PC-9 (cell line): ENCODE measurements at regions not wholly inside any gene's neighbourhood (a gene's known extent, or its start where the extent isn't known, plus 50 kb on each side); places are given as distances from the start of the nearest gene placed in this dataset.

Source experiments
- BruUV-seq: library from RNA; stranded (reverse); fragments of 400-500 nt; replicated peaks from 2 replicates; lab custom pipeline; 2021; lab: Mats Ljungman, UMichigan
- CTCF ChIA-PET: fragments of 300-600 bp; sonication (Branson Sonifier 250); formaldehyde crosslinking; loops from one replicate; lab custom pipeline; 2022; ENCODE audit warnings: antibody characterized with exemption; lab: Charles Lee
- POLR2A ChIA-PET: fragments of 300-600 bp; sonication (Branson Sonifier 250); formaldehyde crosslinking; loops from one replicate; lab custom pipeline; 2022; ENCODE audit warnings: antibody characterized with exemption; ENCODE audit not compliant: unreplicated experiment; lab: Charles Lee
- DNase-seq, 2 experiments: peaks; one replicate each; pipeline versions ENCODE4 v3.0.0 to v3.0.0-alpha.2; 2015 to 2022; ENCODE audit warnings: mixed read lengths in 1 of 2
- H2AFZ ChIP-seq: fragments of 200-600 bp; sonication (generic); 2 replicates; pipeline ENCODE4 v1.8.1; 2017; ENCODE audit warnings: antibody characterized with exemption
- H3F3A ChIP-seq: fragments of 200-600 bp; sonication (generic); 2 replicates; pipeline ENCODE4 v1.8.1; 2017; ENCODE audit warnings: antibody characterized with exemption, mild to moderate bottlenecking, low read depth; ENCODE audit not compliant: insufficient read depth
- H3K27ac ChIP-seq: fragments of 200-600 bp; sonication (generic); 2 replicates; pipeline ENCODE4 v1.6.1; 2016; ENCODE audit warnings: mixed run types
- H3K27me3 ChIP-seq: fragments of 200-600 bp; sonication (generic); 2 replicates; pipeline ENCODE4 v1.6.1; 2016; ENCODE audit warnings: low read depth, mixed run types; ENCODE audit not compliant: insufficient read depth
- H3K36me3 ChIP-seq: fragments of 200-600 bp; sonication (generic); 2 replicates; pipeline ENCODE4 v1.6.1; 2016; ENCODE audit warnings: low read depth, mixed run types
- H3K4me1 ChIP-seq: fragments of 200-600 bp; sonication (generic); replicated peaks from 2 replicates; pipeline ENCODE4 v1.6.1; 2016; ENCODE audit warnings: mixed run types; ENCODE audit not compliant: insufficient read depth
- H3K4me2 ChIP-seq: fragments of 200-600 bp; sonication (generic); 2 replicates; pipeline ENCODE4 v1.6.1; 2017; ENCODE audit warnings: mixed run types
- H3K4me3 ChIP-seq: fragments of 200-600 bp; sonication (generic); 2 replicates; pipeline ENCODE4 v1.6.1; 2016; ENCODE audit warnings: mixed run types
- H3K79me2 ChIP-seq: fragments of 200-600 bp; sonication (generic); 2 replicates; pipeline ENCODE4 v1.6.1; 2017; ENCODE audit warnings: low read depth, mixed run types
- H3K9me2 ChIP-seq: fragments of 200-600 bp; sonication (generic); 2 replicates; pipeline ENCODE4 v1.8.1; 2017; ENCODE audit warnings: mild to moderate bottlenecking; ENCODE audit not compliant: insufficient read depth
- H3K9me3 ChIP-seq: fragments of 200-600 bp; sonication (generic); 2 replicates; pipeline ENCODE4 v1.8.1; 2016; ENCODE audit warnings: low read depth; ENCODE audit not compliant: insufficient read depth
- H4K20me1 ChIP-seq: fragments of 200-600 bp; sonication (generic); 2 replicates; pipeline ENCODE4 v1.8.1; 2017; ENCODE audit not compliant: insufficient read depth
- CTCF ChIP-seq: fragments of 200-600 bp; sonication (generic); conservative IDR thresholded peaks from 2 replicates; pipeline ENCODE4 v1.6.1; 2017; ENCODE audit warnings: mixed run types, antibody characterized with exemption, mild to moderate bottlenecking, moderate library complexity
- EZH2 ChIP-seq: fragments of 200-600 bp; sonication (generic); IDR thresholded peaks from 2 replicates; pipeline ENCODE4 v1.8.0; 2017; ENCODE audit warnings: antibody characterized with exemption, low read depth
- intact Hi-C: fragments of 100-400 bp; cut with micrococcal nuclease; formaldehyde crosslinking; loops from one replicate; pipeline ENCODE4 v1.10.0; 2022; ENCODE audit not compliant: unreplicated experiment

- Histone ChIP-seq H3K9me2 (no peaks in the 10 kb centered on the region), H3K36me3 (no peaks in the 10 kb centered on the region), H4K20me1 (no peaks in the 10 kb centered on the region), H3K4me2 (no peak overlapping the region), H3K27ac (no peak overlapping the region), H3K9me3 (no peaks in the 10 kb centered on the region), H3K79me2 (no peaks in the 10 kb centered on the region), H3F3A (peaks cover 6% of the 10 kb centered on the region; the same call in 1 of the 2 replicates), H2AFZ (no peak overlapping the region), H3K27me3 (no peaks in the 10 kb centered on the region), H3K4me3 (no peak overlapping the region), H3K4me1 (peaks cover 24% of the 10 kb centered on the region)
- BruUV-seq, result no TSS peak
- intact Hi-C loops, result loop anchor here (5.0 kb wide), 1 partner anchor 420 kb away; no protein-coding TSS in a partner anchor
- DNase-seq, result no peak
- POLR2A ChIA-PET, result no interaction called here
- CTCF ChIA-PET, result no interaction called here
- TF ChIP-seq CTCF (no peak), EZH2 (no peak)
These were observed 145.4 kb downstream of the CPEB2 start for GRCh38 chr4:15147714-15148113.

- Histone ChIP-seq H3F3A (peaks cover 6% of the 10 kb centered on the region; the same call in 1 of the 2 replicates), H4K20me1 (no peaks in the 10 kb centered on the region), H3K4me3 (no peak overlapping the region), H3K27ac (no peak overlapping the region), H3K4me2 (no peak overlapping the region), H3K79me2 (no peaks in the 10 kb centered on the region), H3K9me2 (no peaks in the 10 kb centered on the region), H3K27me3 (no peaks in the 10 kb centered on the region), H3K4me1 (peaks cover 24% of the 10 kb centered on the region), H2AFZ (no peak overlapping the region), H3K9me3 (no peaks in the 10 kb centered on the region), H3K36me3 (no peaks in the 10 kb centered on the region)
- TF ChIP-seq EZH2 (no peak), CTCF (no peak)
- DNase-seq, result no peak
- CTCF ChIA-PET, result no interaction called here
- BruUV-seq, result no TSS peak
- intact Hi-C loops, result loop anchor here (5.0 kb wide), 1 partner anchor 421 kb away; no protein-coding TSS in a partner anchor
- POLR2A ChIA-PET, result no interaction called here
These were observed 145.9 kb downstream of the CPEB2 start for GRCh38 chr4:15148199-15148598.

GRCh38 chr4:15148691-15149090 is 146.4 kb downstream of the CPEB2 start:
- no peak for DNase-seq

More at GRCh38 chr4:15148691-15149090, 146.4 kb downstream of the CPEB2 start:
- H3K79me2 ChIP-seq, result no peaks in the 10 kb centered on the region
- H3K27me3 ChIP-seq, result no peaks in the 10 kb centered on the region
- H3K27ac ChIP-seq, result peak overlapping the region; percentile 80
- TF ChIP-seq CTCF (no peak), EZH2 (no peak)
- no peak overlapping the region for H3K4me2 ChIP-seq
- H3K36me3 ChIP-seq, result no peaks in the 10 kb centered on the region
- H3K9me3 ChIP-seq, result no peaks in the 10 kb centered on the region
- peaks cover 6% of the 10 kb centered on the region; the same call in 1 of the 2 replicates for H3F3A ChIP-seq
- POLR2A ChIA-PET, result no interaction called here
- intact Hi-C loops, result loop anchor here (5.0 kb wide), 1 partner anchor 421 kb away; no protein-coding TSS in a partner anchor
- CTCF ChIA-PET, result no interaction called here
- H3K4me1 ChIP-seq, result peaks cover 24% of the 10 kb centered on the region
- H4K20me1 ChIP-seq, result no peaks in the 10 kb centered on the region
- no TSS peak for BruUV-seq
- no peaks in the 10 kb centered on the region for H3K9me2 ChIP-seq
- no peak overlapping the region for H3K4me3 ChIP-seq
- H2AFZ ChIP-seq, result no peak overlapping the region
